ENCODE measurements at regions not wholly inside any gene's neighbourhood (a gene's known extent, or its start where the extent isn't known, plus 50 kb on each side); places are given as distances from the start of the nearest gene placed in this dataset.
"Not testable (repeated sequence)": the region's sequence is repeated elsewhere in the genome, so short reads cannot be mapped to it uniquely, and the experiment has no call there.

DNA sequence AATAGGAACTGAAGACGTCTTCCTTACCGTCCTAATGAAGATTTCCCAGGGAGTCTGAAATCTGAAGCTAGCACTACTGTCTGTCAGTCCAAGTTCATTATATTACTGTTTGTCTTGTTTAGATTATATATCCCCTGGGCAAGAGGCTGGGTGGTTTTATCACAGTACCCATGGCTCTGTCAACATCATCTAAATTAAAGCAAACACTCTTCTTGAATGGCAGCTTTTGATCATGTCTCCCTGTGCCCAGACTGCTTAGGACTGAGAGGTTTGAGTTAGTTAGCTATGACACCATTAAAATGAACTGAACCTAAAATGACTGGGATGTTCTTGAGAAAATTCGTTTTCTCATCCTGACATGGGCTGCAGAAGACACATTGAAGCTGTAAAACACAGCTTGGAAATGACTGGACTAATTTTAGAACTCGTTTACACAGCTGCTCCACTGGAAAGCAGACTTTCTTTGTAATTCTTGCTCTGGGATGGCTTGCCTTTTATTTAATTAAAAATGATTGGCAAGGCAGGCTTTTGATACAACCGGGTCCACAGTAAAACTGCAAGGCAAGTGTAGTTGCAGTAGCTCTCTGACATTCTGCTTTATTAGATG is 243.5 kb downstream of the MFSD1 start:
- no peak for DNase-seq
- ChIA-PET POLR2A (no interaction called here), CTCF (no interaction called here)
- H3K27me3 Mint-ChIP-seq, result peaks cover 2% of the 10 kb centered on the region
- no peaks in the 10 kb centered on the region for H3K4me1 Mint-ChIP-seq (ENCODE audit: low read depth)
- no peak for ATAC-seq
- H3K9me3 Mint-ChIP-seq, result no peaks in the 10 kb centered on the region
- no peak overlapping the region for H3K4me3 Mint-ChIP-seq
- H3K36me3 Mint-ChIP-seq (ENCODE audit: low read depth), result no peaks in the 10 kb centered on the region
- TF ChIP-seq, protein P1, sequence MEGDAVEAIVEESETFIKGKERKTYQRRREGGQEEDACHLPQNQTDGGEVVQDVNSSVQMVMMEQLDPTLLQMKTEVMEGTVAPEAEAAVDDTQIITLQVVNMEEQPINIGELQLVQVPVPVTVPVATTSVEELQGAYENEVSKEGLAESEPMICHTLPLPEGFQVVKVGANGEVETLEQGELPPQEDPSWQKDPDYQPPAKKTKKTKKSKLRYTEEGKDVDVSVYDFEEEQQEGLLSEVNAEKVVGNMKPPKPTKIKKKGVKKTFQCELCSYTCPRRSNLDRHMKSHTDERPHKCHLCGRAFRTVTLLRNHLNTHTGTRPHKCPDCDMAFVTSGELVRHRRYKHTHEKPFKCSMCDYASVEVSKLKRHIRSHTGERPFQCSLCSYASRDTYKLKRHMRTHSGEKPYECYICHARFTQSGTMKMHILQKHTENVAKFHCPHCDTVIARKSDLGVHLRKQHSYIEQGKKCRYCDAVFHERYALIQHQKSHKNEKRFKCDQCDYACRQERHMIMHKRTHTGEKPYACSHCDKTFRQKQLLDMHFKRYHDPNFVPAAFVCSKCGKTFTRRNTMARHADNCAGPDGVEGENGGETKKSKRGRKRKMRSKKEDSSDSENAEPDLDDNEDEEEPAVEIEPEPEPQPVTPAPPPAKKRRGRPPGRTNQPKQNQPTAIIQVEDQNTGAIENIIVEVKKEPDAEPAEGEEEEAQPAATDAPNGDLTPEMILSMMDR (IDR thresholded peaks at IDR 0.05), result no peak
- intact Hi-C loops (cut with micrococcal nuclease), result no loop called here
- no peak overlapping the region for H3K27ac Mint-ChIP-seq

DNA sequence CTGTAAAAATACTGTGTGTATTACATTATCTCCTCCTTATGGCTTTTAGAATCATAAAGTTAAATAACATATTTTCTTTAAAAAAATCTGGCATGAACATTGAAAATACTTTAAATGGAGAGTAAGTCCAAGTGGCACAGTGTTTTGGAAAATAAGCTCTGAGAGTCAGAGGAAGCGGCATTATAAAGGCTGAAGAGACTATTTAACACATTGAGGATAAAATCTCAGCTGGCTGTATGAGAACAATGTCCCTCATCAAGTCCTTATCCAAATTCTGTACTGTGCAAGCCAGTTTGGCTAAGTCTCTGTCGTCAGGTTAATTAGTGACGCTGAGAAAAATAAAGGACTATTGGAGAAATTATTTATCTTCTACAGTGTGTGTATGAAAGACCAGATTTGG is 245.5 kb downstream of the MFSD1 start:
- POLR2A ChIA-PET, result no interaction called here
- Mint-ChIP-seq H3K27ac (no peak overlapping the region), H3K4me1 (ENCODE audit: low read depth) (no peaks in the 10 kb centered on the region), H3K36me3 (ENCODE audit: low read depth) (no peaks in the 10 kb centered on the region), H3K27me3 (no peaks in the 10 kb centered on the region), H3K4me3 (no peak overlapping the region), H3K9me3 (no peaks in the 10 kb centered on the region)
- CTCF ChIA-PET, result no interaction called here
- no peak for ATAC-seq
- intact Hi-C loops (cut with micrococcal nuclease), result no loop called here
- no peak for DNase-seq
- TF ChIP-seq, protein P1 (IDR thresholded peaks at IDR 0.05), result no peak

DNA sequence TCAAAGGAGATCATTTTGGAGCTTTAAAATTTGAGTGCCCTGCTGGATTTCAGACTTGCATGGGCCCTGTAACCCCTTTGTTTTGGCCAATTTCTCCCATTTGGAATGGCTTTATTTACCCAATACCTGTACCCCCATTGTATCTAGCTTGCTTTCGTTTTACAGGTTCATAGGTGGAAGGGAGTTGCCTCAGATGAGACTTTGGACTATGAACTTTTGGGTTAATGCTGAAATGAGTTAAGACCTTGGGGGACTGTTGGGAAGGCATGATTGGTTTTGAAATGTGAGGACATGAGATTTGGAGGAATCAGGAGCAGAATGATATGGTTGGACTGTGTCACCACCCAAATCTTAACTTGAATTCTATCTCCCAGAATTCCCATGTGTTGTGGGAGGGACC is 250.6 kb downstream of the MFSD1 start:
- H3K4me1 Mint-ChIP-seq (ENCODE audit: low read depth); H3K36me3 Mint-ChIP-seq (ENCODE audit: low read depth); H3K4me3 Mint-ChIP-seq; DNase-seq; H3K9me3 Mint-ChIP-seq; ATAC-seq; H3K27ac Mint-ChIP-seq; CTCF ChIA-PET; H3K27me3 Mint-ChIP-seq; intact Hi-C loops (cut with micrococcal nuclease); POLR2A ChIA-PET: not testable (repeated sequence)

DNA sequence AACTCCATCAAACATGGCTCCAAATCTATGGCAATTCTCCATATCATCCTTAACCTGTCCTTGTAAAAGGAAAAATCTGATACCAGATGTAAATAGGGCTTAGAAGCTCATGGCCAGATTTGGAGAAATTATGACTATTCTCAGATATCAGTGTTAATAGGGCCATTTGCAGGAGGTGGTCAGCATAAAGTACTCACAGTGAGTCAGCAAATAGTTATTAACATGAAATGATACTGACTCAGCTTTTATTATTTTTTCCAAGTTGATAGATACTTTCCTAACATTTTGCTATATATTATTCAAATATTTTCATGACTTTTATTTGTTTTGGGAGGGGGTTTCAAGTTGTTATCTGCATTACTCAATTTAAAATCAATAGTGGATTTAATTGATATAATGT is 255.8 kb downstream of the MFSD1 start:
- POLR2A ChIA-PET, result no interaction called here
- H3K27ac Mint-ChIP-seq, result no peak overlapping the region
- no peaks in the 10 kb centered on the region for H3K36me3 Mint-ChIP-seq (ENCODE audit: low read depth)
- no peaks in the 10 kb centered on the region for H3K9me3 Mint-ChIP-seq
- H3K4me1 Mint-ChIP-seq (ENCODE audit: low read depth), result no peaks in the 10 kb centered on the region
- no peak overlapping the region for H3K4me3 Mint-ChIP-seq
- TF ChIP-seq, protein P1 (IDR thresholded peaks at IDR 0.05), result no peak
- CTCF ChIA-PET, result no interaction called here
- no peak for DNase-seq
- no peak for ATAC-seq
- intact Hi-C loops (cut with micrococcal nuclease), result no loop called here
- H3K27me3 Mint-ChIP-seq, result no peaks in the 10 kb centered on the region

DNA sequence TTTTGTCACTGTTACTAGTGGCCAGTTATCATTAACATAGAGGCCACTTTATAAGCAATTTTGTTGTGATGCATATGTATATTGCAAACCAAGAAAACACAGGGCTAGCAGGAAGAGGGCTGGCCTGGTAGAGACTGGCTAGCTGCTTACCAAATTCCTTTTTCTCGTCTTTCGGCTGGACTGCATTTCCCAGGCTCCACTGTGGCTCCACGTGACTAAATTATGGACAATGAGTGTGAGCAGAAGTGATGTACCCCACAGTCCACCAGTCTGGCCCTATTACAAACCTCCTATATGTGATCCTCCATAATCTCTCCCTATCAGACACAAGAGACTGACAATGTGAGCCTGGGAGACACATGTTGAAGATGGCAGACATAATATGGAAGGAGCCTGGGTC is 257.0 kb downstream of the MFSD1 start:
- ChIA-PET CTCF (no interaction called here), POLR2A (no interaction called here)
- Mint-ChIP-seq H3K4me3 (no peak overlapping the region), H3K4me1 (ENCODE audit: low read depth) (no peaks in the 10 kb centered on the region), H3K9me3 (no peaks in the 10 kb centered on the region), H3K27ac (no peak overlapping the region), H3K27me3 (no peaks in the 10 kb centered on the region), H3K36me3 (ENCODE audit: low read depth) (no peaks in the 10 kb centered on the region)
- ATAC-seq (no peak), DNase-seq (no peak)
- intact Hi-C loops (cut with micrococcal nuclease), result no loop called here
- TF ChIP-seq, protein P1 (IDR thresholded peaks at IDR 0.05), result no peak

DNA sequence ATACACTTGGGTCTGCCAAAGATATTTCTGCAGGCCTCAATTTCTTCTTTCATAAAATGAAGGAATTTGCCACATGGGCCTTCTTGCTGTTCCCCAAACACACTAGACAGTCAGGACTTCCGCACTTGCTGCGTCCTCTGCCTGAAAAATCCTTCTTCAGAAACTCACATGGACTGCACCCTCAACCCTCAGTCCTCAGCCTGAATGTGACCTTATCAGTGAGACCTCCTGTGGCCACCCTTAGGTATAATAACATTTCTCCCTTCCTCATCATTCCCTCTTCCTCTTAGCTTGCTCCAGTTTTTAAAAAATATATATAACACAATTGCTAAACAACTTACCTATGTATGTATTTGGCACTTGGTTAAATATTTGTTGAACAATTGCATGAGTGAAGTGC is 257.5 kb downstream of the MFSD1 start:
- DNase-seq, result no peak
- TF ChIP-seq, protein P1 (IDR thresholded peaks at IDR 0.05), result no peak
- Mint-ChIP-seq H3K4me3 (no peak overlapping the region), H3K27me3 (no peaks in the 10 kb centered on the region), H3K36me3 (ENCODE audit: low read depth) (no peaks in the 10 kb centered on the region), H3K27ac (no peak overlapping the region), H3K9me3 (no peaks in the 10 kb centered on the region), H3K4me1 (ENCODE audit: low read depth) (no peaks in the 10 kb centered on the region)
- CTCF ChIA-PET, result no interaction called here
- intact Hi-C loops (cut with micrococcal nuclease), result no loop called here
- no peak for ATAC-seq
- POLR2A ChIA-PET, result no interaction called here
